Gastrocnemius medialis (tissue), 4 donors: ENCODE measurements at regions not wholly inside any gene's neighbourhood (a gene's known extent, or its start where the extent isn't known, plus 50 kb on each side); places are given as distances from the start of the nearest gene placed in this dataset.

ENCODE experiments used
- ATAC-seq, 2 donors: fragments of 150-250 bp; one replicate each; pipeline ENCODE4 v1.9.1; 2016
- DNase-seq, 2 donors: peaks; one replicate each; pipeline ENCODE4 v3.0.0-alpha.2; 2019
- H3K27ac ChIP-seq, 4 donors: fragments of 200-600 bp; sonication (generic); 1 replicate in 1 of 4; 2 replicates in 3 of 4; pipeline ENCODE4 v1.5.1; 2016 to 2018; ENCODE audit warnings: mild to moderate bottlenecking in 2 of 4, moderate library complexity in 1 of 4
- H3K27me3 ChIP-seq, 3 donors: fragments of 200-600 bp; sonication (generic) in 2 of 3; 1 replicate in 1 of 3; 2 replicates in 2 of 3; pipeline versions ENCODE4 v1.5.1 to v1.6.0; 2016 to 2019; ENCODE audit warnings: mild to moderate bottlenecking in 1 of 3, moderate library complexity in 1 of 3
- H3K36me3 ChIP-seq, 2 donors: fragments of 200-600 bp; sonication (generic) in 1 of 2; one replicate each; pipeline ENCODE4 v1.5.1; 2017 to 2018
- H3K4me1 ChIP-seq, 2 donors: fragments of 200-600 bp; sonication (generic) in 1 of 2; one replicate each; pipeline ENCODE4 v1.5.1; 2016 to 2017; ENCODE audit warnings: mild to moderate bottlenecking in 2 of 2
- H3K4me3 ChIP-seq, 4 donors: fragments of 200-600 bp; sonication (generic) in 3 of 4; 1 replicate in 1 of 4; 2 replicates in 3 of 4; pipeline ENCODE4 v1.5.1; 2016 to 2019; ENCODE audit warnings: mild to moderate bottlenecking in 2 of 4
- H3K9me3 ChIP-seq, 3 donors: fragments of 200-600 bp; sonication (generic) in 2 of 3; 1 replicate in 1 of 3; 2 replicates in 2 of 3; pipeline ENCODE4 v1.5.1; 2016 to 2019
- CTCF ChIP-seq, 5 experiments: fragments of 450-650 bp in 3 of 5; fragments of 200-600 bp in 2 of 5; sonication (generic) in 2 of 5; IDR thresholded peaks in 4 of 5; conservative IDR thresholded peaks in 1 of 5; 1 replicate in 4 of 5; 2 replicates in 1 of 5; pipeline ENCODE4 v1.5.1; 2016 to 2019; ENCODE audit warnings: antibody characterized with exemption in 5 of 5, mild to moderate bottlenecking in 3 of 5, moderate library complexity in 3 of 5
- POLR2A ChIP-seq, 2 donors: fragments of 450-650 bp; IDR thresholded peaks; one replicate each; pipeline ENCODE4 v1.6.1; 2017; ENCODE audit warnings: antibody characterized with exemption in 2 of 2, mild to moderate bottlenecking in 2 of 2, moderate library complexity in 2 of 2
- in situ Hi-C, 4 donors: fragments of 200-750 bp; cut with MboI; loops; one replicate each; pipeline versions ENCODE4 v1.15.0 to v1.8.0; 2017; ENCODE audit warnings: low sequenced_read_pairs in 4 of 4
- intact Hi-C: fragments of 100-400 bp; cut with DNase I; formaldehyde crosslinking; loops from one replicate; pipeline ENCODE4 v1.15.1; 2023; ENCODE audit warnings: low total_unique reads

GRCh38 chr21:15329191-15329590 is 264.4 kb upstream of the NRIP1 start:
- Histone ChIP-seq H3K4me3 (no peak overlapping the region), H3K36me3 (no peaks in the 10 kb centered on the region), H3K4me1 (no peaks in the 10 kb centered on the region), H3K27ac (no peak overlapping the region), H3K9me3 (no peaks in the 10 kb centered on the region), H3K27me3 (no peaks in the 10 kb centered on the region)
- in situ Hi-C loops, result no loop called here
- DNase-seq (no peak), ATAC-seq (no peak)
- TF ChIP-seq CTCF (IDR thresholded peaks at IDR 0.05 in 4 of 5, conservative IDR thresholded peaks at IDR 0.05 in 1 of 5) (no peak), POLR2A (IDR thresholded peaks at IDR 0.05) (no peak)
- intact Hi-C loops, result no loop called here

GRCh38 chr21:15330872-15331271 is 266.1 kb upstream of the NRIP1 start:
- TF ChIP-seq POLR2A (IDR thresholded peaks at IDR 0.05), result no peak
- no peak for TF ChIP-seq CTCF (IDR thresholded peaks at IDR 0.05 in 4 of 5, conservative IDR thresholded peaks at IDR 0.05 in 1 of 5)
- intact Hi-C loops, result no loop called here
- Histone ChIP-seq H3K9me3 (no peaks in the 10 kb centered on the region), H3K27me3 (no peaks in the 10 kb centered on the region), H3K4me3 (no peak overlapping the region), H3K27ac (no peak overlapping the region), H3K36me3 (no peaks in the 10 kb centered on the region), H3K4me1 (no peaks in the 10 kb centered on the region)
- ATAC-seq, result no peak
- DNase-seq, result no peak
- in situ Hi-C loops, result no loop called here

GRCh38 chr21:15332572-15332971 is 267.8 kb upstream of the NRIP1 start:
- ATAC-seq, result no peak
- H3K4me1 ChIP-seq, result no peaks in the 10 kb centered on the region
- TF ChIP-seq CTCF (IDR thresholded peaks at IDR 0.05 in 4 of 5, conservative IDR thresholded peaks at IDR 0.05 in 1 of 5) (no peak), POLR2A (IDR thresholded peaks at IDR 0.05) (no peak)

GRCh38 chr21:15333136-15333710 is 268.4 kb upstream of the NRIP1 start:
- intact Hi-C loops (no loop called here), in situ Hi-C loops (no loop called here)
- H3K4me3 ChIP-seq, result no peak overlapping the region
- H3K4me1 ChIP-seq, result no peaks in the 10 kb centered on the region
- no peaks in the 10 kb centered on the region for H3K36me3 ChIP-seq
- no peak for ATAC-seq
- H3K27me3 ChIP-seq, result no peaks in the 10 kb centered on the region
- TF ChIP-seq POLR2A (IDR thresholded peaks at IDR 0.05) (no peak), CTCF (IDR thresholded peaks at IDR 0.05 in 4 of 5, conservative IDR thresholded peaks at IDR 0.05 in 1 of 5) (no peak)
- no peak overlapping the region for H3K27ac ChIP-seq
- DNase-seq, result no peak
- H3K9me3 ChIP-seq, result no peaks in the 10 kb centered on the region

More at GRCh38 chr21:15332572-15332971, 267.8 kb upstream of the NRIP1 start:
- in situ Hi-C loops, result no loop called here
- Histone ChIP-seq H3K27me3 (no peaks in the 10 kb centered on the region), H3K4me3 (no peak overlapping the region), H3K9me3 (no peaks in the 10 kb centered on the region), H3K27ac (no peak overlapping the region), H3K36me3 (no peaks in the 10 kb centered on the region)
- DNase-seq, result no peak
- intact Hi-C loops, result no loop called here

GRCh38 chr21:15333951-15334350 is 269.2 kb upstream of the NRIP1 start:
- Histone ChIP-seq H3K9me3 (no peaks in the 10 kb centered on the region), H3K27me3 (no peaks in the 10 kb centered on the region), H3K4me1 (no peaks in the 10 kb centered on the region), H3K27ac (no peak overlapping the region), H3K36me3 (no peaks in the 10 kb centered on the region), H3K4me3 (no peak overlapping the region)
- in situ Hi-C loops, result no loop called here
- DNase-seq (no peak), ATAC-seq (no peak)
- intact Hi-C loops, result no loop called here
- no peak for TF ChIP-seq CTCF (IDR thresholded peaks at IDR 0.05 in 4 of 5, conservative IDR thresholded peaks at IDR 0.05 in 1 of 5)
- TF ChIP-seq POLR2A (IDR thresholded peaks at IDR 0.05), result no peak
